HG03064 (cell line): ENCODE measurements at regions not wholly inside any gene's neighbourhood (a gene's known extent, or its start where the extent isn't known, plus 50 kb on each side); places are given as distances from the start of the nearest gene placed in this dataset.

ENCODE experiments used
- ATAC-seq: cut with Tn5 transposase; IDR thresholded peaks from one replicate; pipeline ENCODE4 v1.9.1; 2021; ENCODE audit warnings: low read depth; ENCODE audit not compliant: unreplicated experiment

DNA sequence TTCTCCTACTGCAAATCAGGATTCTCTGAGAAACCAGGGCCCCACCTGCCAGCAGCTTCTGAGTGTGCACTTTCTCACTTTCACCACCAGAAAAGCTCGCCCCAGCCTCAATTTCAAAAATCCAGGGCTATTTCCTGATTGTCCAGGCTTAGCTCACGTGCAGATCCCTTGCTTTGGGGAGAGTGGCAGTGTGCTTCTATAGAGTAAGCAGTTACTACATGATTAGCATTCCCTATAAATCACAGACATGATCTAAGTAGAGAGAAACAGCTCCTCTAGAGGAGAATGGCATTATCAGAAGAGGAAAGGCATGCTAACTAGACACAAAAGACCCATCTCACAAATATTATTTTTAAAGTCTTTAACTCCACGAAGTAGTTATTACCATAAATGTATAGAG is 456.0 kb upstream of the PKN2 start:
- no peak for ATAC-seq

DNA sequence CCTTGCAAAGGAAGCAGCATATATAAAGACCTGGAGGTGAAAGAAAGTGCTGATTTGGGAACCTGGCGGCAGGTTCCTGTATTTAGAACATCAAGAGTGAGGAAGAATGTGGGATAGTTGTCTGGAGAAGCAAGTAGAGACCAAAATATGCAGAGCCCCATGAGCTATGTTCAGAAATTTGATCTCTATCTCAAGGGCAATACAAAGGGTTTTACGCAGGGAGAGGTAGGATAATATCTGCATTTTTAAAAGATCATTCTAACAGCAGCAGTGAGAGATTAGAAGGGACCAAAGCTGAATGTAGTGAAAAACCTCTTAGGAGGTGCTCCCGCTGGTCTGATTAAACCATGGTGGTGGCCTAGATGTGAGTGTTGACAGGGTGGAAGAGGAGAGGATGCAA is 453.9 kb upstream of the PKN2 start:
- ATAC-seq = no peak

DNA sequence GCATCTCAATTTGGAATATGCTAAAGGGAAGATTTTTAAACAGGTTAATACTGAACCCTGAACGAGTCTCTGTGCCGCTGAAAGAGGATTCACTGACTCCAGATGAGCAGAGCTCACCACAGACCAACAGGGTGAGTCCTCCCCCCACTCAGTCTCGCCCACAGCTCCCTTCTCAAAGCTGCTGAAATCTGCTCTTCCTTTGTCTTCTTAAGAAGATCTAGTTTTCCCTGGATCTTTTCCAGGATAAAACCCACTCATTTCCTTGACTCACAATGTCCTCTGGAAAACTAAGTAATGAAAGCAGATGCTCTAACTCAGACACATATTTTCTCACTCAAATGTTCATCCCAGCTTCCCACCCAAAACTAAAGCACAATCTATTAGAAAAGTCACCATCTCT is 447.0 kb upstream of the PKN2 start:
- ATAC-seq = no peak

DNA sequence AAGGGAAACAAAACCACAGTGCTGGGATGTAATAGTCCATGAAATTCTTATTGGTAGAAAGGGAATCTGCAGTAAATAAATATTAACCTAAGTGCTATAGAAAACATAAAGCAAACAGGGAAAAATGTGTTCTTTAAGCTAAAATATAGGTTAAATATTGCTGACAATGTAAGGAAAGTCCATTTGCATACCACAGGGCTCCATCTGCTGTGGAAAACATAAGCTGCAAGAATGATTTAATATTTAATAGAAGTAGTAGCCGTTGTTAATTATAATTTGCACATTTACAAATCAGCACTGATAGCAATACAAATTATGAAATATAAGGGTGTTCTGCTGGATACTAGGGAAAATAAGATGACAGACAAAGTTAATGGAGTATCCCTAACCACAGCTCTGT is 444.9 kb upstream of the PKN2 start:
- no peak for ATAC-seq

DNA sequence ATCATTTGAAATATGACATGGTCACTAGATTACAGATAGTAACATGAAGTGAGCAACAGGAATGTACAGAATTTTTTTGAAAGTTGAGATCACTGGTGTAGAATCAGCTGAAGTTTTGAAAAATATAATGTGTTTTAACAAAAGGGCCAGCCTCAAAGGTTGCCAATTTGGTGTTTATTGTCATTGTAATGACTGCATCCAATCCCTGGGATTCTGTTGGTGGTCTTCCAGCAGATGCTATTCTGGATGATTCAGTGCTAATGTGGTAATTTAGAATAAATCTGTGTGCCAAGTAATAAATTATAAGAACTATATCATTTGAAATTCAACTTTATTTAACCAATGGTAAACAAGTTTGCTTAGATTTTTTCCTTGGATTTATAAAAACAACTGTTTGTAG is 436.4 kb upstream of the PKN2 start:
- ATAC-seq = no peak

DNA sequence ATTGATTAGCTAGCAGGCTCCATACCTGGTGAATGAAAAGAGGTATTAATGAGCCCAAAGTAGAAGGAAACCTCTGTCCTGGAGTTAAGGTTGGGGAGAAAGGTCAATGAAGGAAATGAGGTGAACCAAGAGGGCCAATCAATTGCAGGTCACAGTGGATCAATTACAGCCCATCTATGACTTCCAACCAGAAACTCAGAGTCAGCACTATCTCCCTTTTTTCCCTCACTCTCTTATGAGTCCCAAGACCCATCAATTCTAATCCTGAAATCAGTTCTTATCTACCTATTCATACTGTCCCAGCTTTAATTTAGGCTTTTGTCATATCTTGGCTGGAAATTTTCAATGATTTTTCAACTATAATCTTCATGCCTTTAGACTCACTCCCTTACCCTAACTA is 433.2 kb upstream of the PKN2 start:
- ATAC-seq = no peak

DNA sequence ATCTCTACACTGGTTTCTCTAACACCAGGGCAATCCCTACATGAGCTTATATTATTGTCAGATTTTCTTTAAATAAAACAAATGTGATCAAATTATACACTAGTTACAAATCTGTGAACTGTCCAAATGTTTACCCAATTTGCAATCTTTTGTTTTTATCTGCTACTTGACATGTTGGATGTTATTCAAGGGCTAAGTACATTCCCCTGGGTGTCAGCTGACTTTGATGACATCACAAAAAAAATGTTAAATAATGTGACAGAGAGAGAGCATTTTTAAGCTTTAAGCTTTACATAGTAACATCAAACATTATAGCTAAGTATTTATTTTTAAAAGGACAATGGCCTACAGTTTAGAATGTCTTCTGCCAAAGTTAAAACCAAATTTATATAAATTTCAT is 431.3 kb upstream of the PKN2 start:
- ATAC-seq = no peak

DNA sequence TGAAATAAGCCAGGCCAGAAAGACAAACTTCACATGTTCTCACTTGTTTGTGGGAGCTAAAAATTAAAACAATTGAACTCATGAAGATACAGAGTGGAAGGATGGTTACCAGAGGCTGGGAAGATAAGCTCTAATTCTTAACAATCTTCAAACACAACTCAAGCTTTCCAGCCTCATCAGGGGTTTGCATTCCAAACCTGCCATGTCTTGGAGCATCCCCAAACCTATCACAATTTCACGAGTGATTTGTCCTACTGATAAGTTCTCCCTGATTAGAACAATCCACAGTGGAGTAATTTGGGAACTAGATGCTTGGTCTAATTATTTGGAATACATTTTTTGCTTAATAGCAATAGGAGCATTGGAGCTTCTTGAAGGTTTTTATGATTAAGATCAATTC is 418.5 kb upstream of the PKN2 start:
- no peak for ATAC-seq

DNA sequence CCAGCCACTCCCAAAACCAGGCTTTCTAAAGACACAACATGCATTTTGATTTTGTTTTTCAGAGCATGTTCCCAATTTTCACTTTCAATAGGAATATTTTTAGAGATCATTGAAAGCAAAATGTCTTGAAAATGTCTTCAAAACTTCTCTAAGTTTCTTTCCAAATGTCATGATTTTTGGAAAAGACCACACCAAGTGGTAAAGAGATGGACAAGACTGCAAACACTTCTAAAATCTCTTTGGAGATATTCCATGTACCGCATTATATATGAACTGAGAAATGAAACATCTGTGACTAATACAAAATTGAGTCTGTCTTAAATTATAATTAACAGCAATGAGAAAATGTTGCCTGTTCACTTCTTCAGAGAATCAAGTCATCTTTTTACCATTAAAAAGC is 418.0 kb upstream of the PKN2 start:
- ATAC-seq = no peak

DNA sequence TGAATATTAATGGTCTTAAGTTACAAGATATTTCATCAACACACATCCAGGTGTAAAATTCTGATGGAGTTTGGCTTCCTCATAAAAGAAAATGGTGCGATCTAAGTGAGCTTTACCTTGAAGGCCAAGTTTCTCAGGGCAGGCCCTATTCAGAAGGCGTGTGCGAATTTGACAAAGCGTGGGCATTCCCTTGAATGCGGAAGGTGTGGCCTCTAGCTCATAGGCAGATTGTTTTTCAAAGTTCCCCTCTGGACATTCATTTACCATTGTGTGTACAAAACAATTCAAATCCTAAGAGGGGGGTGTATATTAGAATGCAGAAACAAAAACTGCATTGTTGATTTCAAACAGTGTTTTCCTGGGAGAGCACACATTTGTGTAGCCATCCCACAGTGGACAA is 411.9 kb upstream of the PKN2 start:
- ATAC-seq = no peak

DNA sequence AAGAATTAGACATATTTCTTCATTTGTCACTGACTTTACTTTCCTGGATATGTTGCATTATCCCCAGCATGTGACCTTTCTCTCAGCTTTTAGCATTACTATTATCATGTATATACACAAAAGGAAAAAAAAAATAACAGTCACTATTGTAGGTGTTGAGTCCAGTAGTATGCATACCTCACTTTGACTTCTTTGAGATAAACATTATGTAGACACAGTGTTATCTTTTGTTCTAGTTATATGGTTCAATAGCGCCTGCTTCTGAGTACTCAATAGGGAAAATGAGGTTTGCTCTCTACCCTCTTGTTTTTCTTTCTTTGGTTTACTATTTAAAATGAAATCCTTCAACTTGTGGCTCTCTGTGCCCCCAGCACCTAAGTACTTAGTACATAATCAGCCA is 409.6 kb upstream of the PKN2 start:
- ATAC-seq = no peak

DNA sequence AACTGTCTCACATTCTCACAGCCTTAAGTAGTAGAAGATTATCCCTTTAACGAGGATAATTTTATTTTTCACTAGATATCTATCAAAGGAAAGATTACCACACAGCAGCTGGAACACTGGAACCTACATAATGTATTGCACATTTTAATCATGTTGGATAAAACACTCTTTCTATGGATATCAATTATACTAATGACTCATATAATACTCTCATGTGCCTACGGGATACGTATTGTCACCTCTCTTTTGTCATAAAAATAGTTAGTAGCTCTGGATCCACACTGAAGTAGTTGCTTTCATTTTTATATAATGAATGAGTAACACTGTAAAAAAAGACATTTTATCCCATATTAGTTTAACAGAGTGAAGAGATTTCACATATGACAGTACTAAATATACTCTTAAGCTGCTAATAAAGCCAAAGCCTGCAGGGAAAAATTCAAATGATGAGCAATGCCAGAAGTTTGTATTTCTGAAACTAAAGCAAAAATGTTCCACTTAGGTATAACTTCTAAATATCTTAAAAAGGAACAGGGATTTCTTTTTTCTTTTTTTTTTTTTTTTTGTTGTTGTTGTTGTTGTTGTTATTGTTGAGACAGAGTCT is 408.7 kb upstream of the PKN2 start:
- no peak for ATAC-seq

DNA sequence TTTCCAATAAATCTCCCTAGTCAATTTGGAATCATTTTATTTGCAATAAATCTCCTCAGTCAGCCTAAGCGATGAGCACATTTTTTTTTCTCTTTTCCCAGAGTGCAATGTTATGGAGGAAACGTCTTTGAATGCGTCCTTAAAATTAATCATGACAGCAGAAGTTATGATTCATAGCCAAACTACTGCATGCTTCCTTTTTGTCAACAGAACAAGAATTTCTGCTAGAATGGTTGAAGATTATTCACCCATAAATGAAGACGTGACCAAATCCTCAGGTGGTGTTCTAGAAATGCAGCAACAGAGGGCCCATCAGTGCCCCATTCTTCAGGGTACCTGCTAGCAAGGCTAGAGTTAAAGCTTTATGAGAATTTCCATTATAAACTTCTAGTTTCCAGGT is 407.9 kb upstream of the PKN2 start:
- ATAC-seq = no peak

DNA sequence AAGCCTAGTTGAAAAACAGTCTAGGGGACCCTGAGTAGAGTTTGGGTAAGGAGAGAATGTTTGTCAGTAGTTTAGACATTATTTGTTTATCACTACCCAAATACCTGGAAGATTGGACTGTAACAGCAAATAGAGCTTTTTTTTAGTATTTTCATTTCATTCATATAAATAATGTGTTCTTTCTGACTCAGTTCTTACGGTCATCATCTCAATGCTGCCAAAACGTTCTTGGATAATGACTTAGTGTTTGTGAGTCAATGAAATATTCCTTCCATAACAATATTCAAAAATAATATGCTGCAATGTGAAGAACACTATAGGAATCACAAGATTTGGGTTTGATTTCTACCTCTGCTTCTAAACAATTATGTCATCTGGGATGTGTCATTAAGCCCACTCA is 400.0 kb upstream of the PKN2 start:
- ATAC-seq = no peak

DNA sequence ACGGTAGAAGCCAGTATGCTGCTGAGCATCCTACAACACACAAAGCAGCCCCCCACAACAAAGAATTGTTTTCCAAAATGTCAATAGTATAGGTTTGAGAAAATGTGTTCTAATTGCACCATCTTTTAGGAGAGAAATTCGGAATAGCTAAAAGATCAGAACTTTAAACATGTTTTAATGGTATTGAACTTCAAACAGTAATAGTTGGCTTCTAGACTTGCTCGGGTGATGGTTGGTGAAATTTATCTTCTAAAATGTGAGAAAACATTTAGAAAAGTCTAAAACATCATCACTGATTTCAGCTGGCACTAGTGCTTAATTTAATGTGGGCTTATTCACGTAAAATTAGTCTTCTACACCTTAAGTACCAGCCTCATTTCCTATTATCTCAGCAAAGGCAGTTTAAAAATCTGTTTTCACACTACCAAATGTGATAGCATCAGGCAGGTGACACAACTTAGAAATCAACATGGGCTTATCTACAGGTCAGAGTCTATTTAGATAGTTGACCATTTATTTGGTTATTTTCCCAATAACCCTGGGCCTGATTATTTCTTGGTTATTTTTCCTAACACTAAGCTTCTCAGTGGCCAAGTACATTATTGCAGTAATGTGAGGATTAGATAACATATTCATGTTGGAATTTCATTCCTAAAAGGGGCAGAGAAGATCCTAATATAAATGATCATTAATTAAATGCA is 399.3 kb upstream of the PKN2 start:
- no peak for ATAC-seq

DNA sequence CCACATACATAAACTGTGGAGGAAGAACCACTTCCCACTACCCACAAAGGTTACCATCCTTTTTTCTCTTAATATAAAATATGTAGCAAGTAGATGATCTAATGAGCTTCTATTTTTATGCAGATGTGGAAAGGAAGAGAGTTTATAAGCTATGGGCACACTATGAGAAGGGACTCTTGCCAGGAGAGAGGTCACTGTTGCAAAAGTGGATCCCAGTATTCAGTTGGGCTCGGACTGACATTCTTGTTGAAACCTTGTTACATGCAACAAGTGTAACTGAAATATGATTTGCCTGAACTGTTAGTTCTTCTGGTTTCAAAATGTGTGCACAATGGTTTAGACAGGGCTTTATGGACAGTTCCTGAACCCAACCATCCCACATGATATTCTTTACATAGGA is 397.4 kb upstream of the PKN2 start:
- ATAC-seq = no peak

DNA sequence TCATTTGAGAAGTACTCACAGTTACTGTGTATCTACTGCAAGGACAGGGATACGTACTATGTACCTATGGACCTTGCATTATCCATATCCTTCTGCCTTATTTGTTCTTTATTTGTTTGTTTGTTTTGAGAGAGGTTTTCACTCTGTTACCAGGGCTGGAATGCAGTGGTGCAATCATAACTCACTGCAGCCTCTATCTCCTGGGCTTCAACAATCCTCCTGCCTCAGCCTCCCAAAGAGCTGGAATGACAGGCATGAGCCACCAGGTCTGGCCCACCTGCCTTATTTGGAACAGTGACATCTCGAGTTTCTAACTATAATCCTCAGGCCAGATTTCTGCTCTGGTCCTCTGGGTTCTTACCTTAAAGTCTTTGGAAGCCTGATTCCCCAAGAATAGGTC is 395.5 kb upstream of the PKN2 start:
- no peak for ATAC-seq

DNA sequence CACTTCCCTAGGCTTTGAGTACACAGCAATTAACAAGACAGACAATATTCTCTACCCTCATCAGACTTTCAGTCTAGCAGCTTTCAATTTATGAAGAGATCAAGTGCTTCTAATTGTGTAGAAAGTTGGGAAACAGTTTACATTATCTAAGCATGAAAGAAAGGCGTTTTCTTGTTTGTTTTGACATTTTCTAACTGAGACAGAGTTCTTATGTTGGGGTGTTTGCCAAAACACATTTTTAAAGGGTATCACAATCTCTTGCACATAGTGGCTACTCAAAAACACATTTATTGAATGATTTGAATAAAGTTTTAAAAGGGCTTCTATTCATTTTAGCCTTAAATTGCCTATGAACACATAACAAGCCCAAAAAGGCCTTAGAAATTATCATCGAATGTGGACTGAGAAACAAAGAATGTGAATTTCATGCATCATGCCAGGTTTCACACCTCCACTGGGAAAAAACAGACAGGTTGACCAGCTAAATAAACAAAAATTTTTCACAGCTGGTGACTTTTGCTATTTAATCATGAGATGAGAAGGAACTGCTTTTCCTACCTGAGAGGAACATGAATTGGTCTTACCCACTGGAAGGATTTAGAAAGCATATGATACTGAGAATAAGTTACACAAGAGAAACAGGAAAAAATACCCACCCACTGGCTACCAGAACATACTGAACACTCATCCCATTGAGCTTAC is 394.5 kb upstream of the PKN2 start:
- no peak for ATAC-seq

DNA sequence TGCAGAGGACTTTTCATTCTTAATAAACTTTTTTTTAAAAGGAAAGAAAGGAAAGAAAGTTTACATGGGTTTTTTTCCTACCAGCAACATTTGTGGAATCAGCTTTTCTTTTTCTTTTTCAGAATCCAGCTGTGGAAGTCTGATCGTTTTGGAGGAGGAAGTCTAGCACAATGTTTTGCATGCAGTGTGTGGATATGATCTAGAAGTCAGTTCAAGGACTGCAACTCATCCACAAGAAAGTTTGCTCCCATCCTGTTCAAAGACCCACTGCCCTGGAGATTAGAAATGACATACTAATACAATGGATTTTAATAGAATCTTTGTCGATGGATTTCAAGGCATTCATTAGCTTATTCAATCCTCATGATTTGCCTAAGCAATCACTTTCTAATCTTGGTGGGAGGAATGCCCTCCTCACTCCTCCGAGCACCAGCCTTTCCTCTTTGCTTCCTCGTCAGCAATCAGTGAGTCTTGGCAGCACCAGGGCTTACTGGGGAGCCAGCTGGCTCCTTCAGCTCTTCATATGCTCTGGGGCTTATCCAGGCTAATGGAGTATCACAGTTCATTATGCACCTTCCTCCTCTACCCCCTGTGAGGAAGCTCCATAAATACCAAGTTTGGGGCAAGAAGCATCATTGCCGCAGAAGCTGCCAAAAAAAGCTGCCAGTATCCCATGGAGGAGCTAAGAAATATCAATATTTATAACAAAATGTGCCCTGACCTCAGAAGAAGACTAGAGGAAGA is 392.3 kb upstream of the PKN2 start:
- no peak for ATAC-seq

DNA sequence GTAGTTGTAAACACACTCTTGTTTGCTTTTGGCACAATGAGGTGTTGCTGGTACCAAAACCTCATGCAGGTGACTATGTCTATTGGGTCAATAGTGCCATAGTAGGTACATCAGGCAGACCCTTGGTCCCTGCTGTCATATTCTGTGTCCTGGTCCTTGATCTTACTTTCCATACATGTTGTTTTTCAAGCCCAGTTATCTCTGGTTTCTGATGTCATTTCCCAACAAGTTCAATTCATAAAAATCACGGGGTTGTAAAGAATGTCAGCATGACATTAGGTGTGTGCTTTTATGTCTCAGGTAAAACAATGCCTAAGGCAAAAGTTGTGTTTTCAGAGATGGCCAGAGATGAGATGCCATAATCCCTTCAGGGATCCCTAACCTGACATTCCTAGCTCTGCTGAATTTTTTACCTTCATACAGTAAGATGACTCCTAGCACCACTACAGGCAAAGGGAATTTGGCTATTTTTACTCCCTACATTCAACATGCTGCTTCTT is 390.3 kb upstream of the PKN2 start:
- no peak for ATAC-seq

DNA sequence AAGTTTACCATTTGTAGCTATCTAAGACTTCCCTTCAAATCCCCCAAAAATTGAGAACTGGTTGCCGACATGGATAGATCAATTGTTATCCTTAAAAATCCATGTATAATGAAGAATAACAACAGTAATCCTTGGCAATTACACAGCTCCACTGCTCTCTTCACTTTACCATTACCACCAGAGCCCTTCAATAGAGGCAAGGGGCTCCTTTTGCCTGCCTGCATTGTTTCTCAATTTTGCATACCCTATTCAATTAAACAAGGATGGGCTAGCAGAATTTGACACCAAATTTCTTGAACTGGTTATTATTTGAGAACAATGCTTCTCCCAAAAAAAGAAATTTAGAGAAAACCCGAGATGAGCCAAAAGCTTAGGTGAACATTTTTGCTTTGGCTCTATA is 387.8 kb upstream of the PKN2 start:
- no peak for ATAC-seq
